ENCODE measurements at regions not wholly inside any gene's neighbourhood (a gene's known extent, or its start where the extent isn't known, plus 50 kb on each side); places are given as distances from the start of the nearest gene placed in this dataset.

GRCh38 chr6:131394768-131395432 lies 178.1 kb upstream of the ARG1 start:
- no TSS peak for BruUV-seq (replicated peaks)
- H3K4me3 ChIP-seq (ENCODE audit: low read depth, low read length, poor library complexity, severe bottlenecking), result no peak overlapping the region
- H3K27me3 ChIP-seq (replicated peaks; ENCODE audit: insufficient read depth, low read depth, low read length, poor library complexity), result no peaks in the 10 kb centered on the region
- intact Hi-C loops (cut with micrococcal nuclease; ENCODE audit: unreplicated experiment), result no loop called here
- H3K9me3 ChIP-seq (ENCODE audit: low read depth, low read length, poor library complexity, severe bottlenecking), result peaks cover 23% of the 10 kb centered on the region
- no peak overlapping the region for H3K27ac ChIP-seq (ENCODE audit: low read depth, low read length, poor library complexity, severe bottlenecking)
- TF ChIP-seq CTCF (conservative IDR thresholded peaks at IDR 0.05; ENCODE audit: low read depth, low read length) (no peak), EZH2 (IDR thresholded peaks at IDR 0.05; ENCODE audit: borderline replicate concordance, low read depth, low read length, poor library complexity, severe bottlenecking) (no peak)
- ChIA-PET POLR2A (ENCODE audit: low non-redundant PET) (no interaction called here), CTCF (no interaction called here)
- H3K4me1 ChIP-seq (ENCODE audit: insufficient read depth, low read length, poor library complexity, severe bottlenecking), result no peaks in the 10 kb centered on the region
- no peak for DNase-seq (ENCODE audit: low spot score)
- no peaks in the 10 kb centered on the region for H3K36me3 ChIP-seq (ENCODE audit: insufficient read depth, low read length, poor library complexity, severe bottlenecking)

- Histone ChIP-seq H3K27ac (ENCODE audit: low read depth, low read length, poor library complexity, severe bottlenecking) (no peak overlapping the region), H3K9me3 (ENCODE audit: low read depth, low read length, poor library complexity, severe bottlenecking) (peaks cover 24% of the 10 kb centered on the region), H3K36me3 (ENCODE audit: insufficient read depth, low read length, poor library complexity, severe bottlenecking) (no peaks in the 10 kb centered on the region), H3K27me3 (replicated peaks; ENCODE audit: insufficient read depth, low read depth, low read length, poor library complexity) (no peaks in the 10 kb centered on the region), H3K4me3 (ENCODE audit: low read depth, low read length, poor library complexity, severe bottlenecking) (no peak overlapping the region), H3K4me1 (ENCODE audit: insufficient read depth, low read length, poor library complexity, severe bottlenecking) (no peaks in the 10 kb centered on the region)
- POLR2A ChIA-PET (ENCODE audit: low non-redundant PET), result no interaction called here
- no TSS peak for BruUV-seq (replicated peaks)
- no peak for DNase-seq (ENCODE audit: low spot score)
- TF ChIP-seq CTCF (conservative IDR thresholded peaks at IDR 0.05; ENCODE audit: low read depth, low read length) (no peak), EZH2 (IDR thresholded peaks at IDR 0.05; ENCODE audit: borderline replicate concordance, low read depth, low read length, poor library complexity, severe bottlenecking) (no peak)
- intact Hi-C loops (cut with micrococcal nuclease; ENCODE audit: unreplicated experiment), result no loop called here
- CTCF ChIA-PET, result no interaction called here
Observed at GRCh38 chr6:131398176-131398575, 174.8 kb upstream of the ARG1 start.

GRCh38 chr6:131399433-131399832 lies 173.6 kb upstream of the ARG1 start:
- Histone ChIP-seq H3K36me3 (ENCODE audit: insufficient read depth, low read length, poor library complexity, severe bottlenecking) (no peaks in the 10 kb centered on the region), H3K4me3 (ENCODE audit: low read depth, low read length, poor library complexity, severe bottlenecking) (no peak overlapping the region), H3K27me3 (replicated peaks; ENCODE audit: insufficient read depth, low read depth, low read length, poor library complexity) (no peaks in the 10 kb centered on the region), H3K9me3 (ENCODE audit: low read depth, low read length, poor library complexity, severe bottlenecking) (peaks cover 13% of the 10 kb centered on the region), H3K4me1 (ENCODE audit: insufficient read depth, low read length, poor library complexity, severe bottlenecking) (no peaks in the 10 kb centered on the region), H3K27ac (ENCODE audit: low read depth, low read length, poor library complexity, severe bottlenecking) (no peak overlapping the region)
- POLR2A ChIA-PET (ENCODE audit: low non-redundant PET), result no interaction called here
- no peak for DNase-seq (ENCODE audit: low spot score)
- CTCF ChIA-PET, result no interaction called here
- intact Hi-C loops (cut with micrococcal nuclease; ENCODE audit: unreplicated experiment), result no loop called here
- BruUV-seq (replicated peaks), result no TSS peak
- TF ChIP-seq CTCF (conservative IDR thresholded peaks at IDR 0.05; ENCODE audit: low read depth, low read length), result no peak
- TF ChIP-seq EZH2 (IDR thresholded peaks at IDR 0.05; ENCODE audit: borderline replicate concordance, low read depth, low read length, poor library complexity, severe bottlenecking), result no peak

Data from A673 (cell line).